ENCODE measurements at regions not wholly inside any gene's neighbourhood (a gene's known extent, or its start where the extent isn't known, plus 50 kb on each side); places are given as distances from the start of the nearest gene placed in this dataset.

DNA sequence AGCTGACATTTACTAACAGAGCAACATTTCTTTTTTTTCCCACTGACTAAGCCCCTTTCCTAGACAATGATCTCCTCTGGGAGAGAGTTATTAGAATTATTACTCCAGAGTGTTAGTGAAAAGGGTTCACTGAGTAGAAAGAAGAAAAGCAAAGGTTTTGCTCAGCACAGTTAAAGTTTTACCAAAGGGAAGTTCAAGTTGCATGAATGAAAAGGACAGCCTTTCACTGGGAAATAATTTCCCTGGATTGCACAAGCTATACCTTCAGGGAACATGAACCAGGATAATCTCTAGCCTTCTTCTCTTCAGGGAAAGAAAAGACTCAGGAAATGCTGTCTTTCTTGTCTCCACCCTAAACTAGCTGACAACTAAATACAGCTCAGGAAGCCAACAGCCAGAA is 71.4 kb upstream of the ESRRG start:
- no peaks in the 10 kb centered on the region for H3K9me3 ChIP-seq
- no peaks in the 10 kb centered on the region for H3K27me3 ChIP-seq
- no peak overlapping the region for H3K27ac ChIP-seq
- TF ChIP-seq, protein P1, sequence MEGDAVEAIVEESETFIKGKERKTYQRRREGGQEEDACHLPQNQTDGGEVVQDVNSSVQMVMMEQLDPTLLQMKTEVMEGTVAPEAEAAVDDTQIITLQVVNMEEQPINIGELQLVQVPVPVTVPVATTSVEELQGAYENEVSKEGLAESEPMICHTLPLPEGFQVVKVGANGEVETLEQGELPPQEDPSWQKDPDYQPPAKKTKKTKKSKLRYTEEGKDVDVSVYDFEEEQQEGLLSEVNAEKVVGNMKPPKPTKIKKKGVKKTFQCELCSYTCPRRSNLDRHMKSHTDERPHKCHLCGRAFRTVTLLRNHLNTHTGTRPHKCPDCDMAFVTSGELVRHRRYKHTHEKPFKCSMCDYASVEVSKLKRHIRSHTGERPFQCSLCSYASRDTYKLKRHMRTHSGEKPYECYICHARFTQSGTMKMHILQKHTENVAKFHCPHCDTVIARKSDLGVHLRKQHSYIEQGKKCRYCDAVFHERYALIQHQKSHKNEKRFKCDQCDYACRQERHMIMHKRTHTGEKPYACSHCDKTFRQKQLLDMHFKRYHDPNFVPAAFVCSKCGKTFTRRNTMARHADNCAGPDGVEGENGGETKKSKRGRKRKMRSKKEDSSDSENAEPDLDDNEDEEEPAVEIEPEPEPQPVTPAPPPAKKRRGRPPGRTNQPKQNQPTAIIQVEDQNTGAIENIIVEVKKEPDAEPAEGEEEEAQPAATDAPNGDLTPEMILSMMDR (IDR thresholded peaks at IDR 0.05) = no peak
- no peak for DNase-seq
- H3K9ac ChIP-seq (ENCODE audit: low read depth in 2 of 2, low read length in 2 of 2) = no peak overlapping the region
- no peaks in the 10 kb centered on the region for H3K4me1 ChIP-seq
- intact Hi-C loops (cut with DNase I) = no loop called here
- H3K36me3 ChIP-seq = no peaks in the 10 kb centered on the region
- no peak overlapping the region for H3K4me3 ChIP-seq

DNA sequence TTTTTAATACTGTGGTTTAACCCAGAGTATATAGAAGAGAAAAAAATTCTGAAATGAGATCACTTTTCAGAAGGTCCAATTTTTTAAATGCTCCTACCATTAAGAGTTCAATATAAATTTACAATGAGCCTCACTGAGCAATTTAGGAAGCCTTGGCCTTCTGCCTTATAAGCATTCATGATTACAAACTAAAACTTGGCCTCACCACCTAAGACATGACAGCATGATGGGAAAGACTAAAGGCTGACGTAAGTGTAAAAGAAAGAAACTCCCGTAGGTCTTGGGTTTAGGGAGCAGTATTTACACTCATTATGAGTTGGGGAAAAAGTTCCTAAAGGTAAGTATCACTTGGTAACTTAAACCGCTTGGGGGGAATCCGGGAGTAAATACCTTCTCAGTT is 70.7 kb upstream of the ESRRG start:
- Histone ChIP-seq H3K27ac (no peak overlapping the region), H3K27me3 (no peaks in the 10 kb centered on the region), H3K9ac (ENCODE audit: low read depth in 2 of 2, low read length in 2 of 2) (no peak overlapping the region), H3K9me3 (no peaks in the 10 kb centered on the region), H3K4me3 (no peak overlapping the region), H3K36me3 (no peaks in the 10 kb centered on the region), H3K4me1 (no peaks in the 10 kb centered on the region)
- intact Hi-C loops (cut with DNase I) = no loop called here
- DNase-seq = no peak
- TF ChIP-seq, protein P1 (IDR thresholded peaks at IDR 0.05) = no peak

DNA sequence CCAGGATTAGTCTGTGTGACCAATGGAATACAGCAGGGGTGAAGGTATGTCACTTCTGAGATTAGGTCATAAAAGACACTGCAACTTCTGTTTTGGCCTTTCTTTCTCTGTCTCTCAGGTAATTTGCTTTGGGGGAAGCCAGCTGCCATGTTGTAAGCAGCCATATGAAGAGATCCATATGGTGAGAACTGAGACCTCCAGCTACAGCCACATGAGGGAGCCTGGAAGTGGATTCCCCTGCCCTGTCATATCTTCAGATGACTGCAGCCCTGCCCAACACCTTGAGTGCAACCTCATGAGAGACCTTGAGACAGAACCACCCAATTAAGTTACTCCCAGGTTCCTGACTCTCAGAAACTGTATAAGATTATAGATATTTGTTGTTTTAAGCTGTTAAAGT is 70.1 kb upstream of the ESRRG start:
- no peak overlapping the region for H3K9ac ChIP-seq (ENCODE audit: low read depth in 2 of 2, low read length in 2 of 2)
- TF ChIP-seq, protein P1 (IDR thresholded peaks at IDR 0.05) = no peak
- H3K9me3 ChIP-seq = no peaks in the 10 kb centered on the region
- intact Hi-C loops (cut with DNase I) = no loop called here
- H3K36me3 ChIP-seq = no peaks in the 10 kb centered on the region
- H3K4me3 ChIP-seq = no peak overlapping the region
- no peaks in the 10 kb centered on the region for H3K27me3 ChIP-seq
- H3K27ac ChIP-seq = no peak overlapping the region
- no peaks in the 10 kb centered on the region for H3K4me1 ChIP-seq
- no peak for DNase-seq

- H3K4me1 ChIP-seq = no peaks in the 10 kb centered on the region
Measured at GRCh38 chr1:216788671-216789070, 65.4 kb upstream of the ESRRG start.

GRCh38 chr1:216785737-216786136 is 62.5 kb upstream of the ESRRG start:
- TF ChIP-seq, protein P1 (IDR thresholded peaks at IDR 0.05) = no peak
- no peak for DNase-seq
- no peak overlapping the region for H3K4me3 ChIP-seq
- H3K9ac ChIP-seq (ENCODE audit: low read depth in 2 of 2, low read length in 2 of 2) = no peak overlapping the region
- intact Hi-C loops (cut with DNase I) = no loop called here
- no peak overlapping the region for H3K27ac ChIP-seq
- H3K27me3 ChIP-seq = no peaks in the 10 kb centered on the region
- H3K4me1 ChIP-seq = no peaks in the 10 kb centered on the region
- H3K36me3 ChIP-seq = no peaks in the 10 kb centered on the region
- H3K9me3 ChIP-seq = no peaks in the 10 kb centered on the region

More at GRCh38 chr1:216788671-216789070, 65.4 kb upstream of the ESRRG start:
- DNase-seq = no peak
- H3K27ac ChIP-seq = no peak overlapping the region
- H3K9me3 ChIP-seq = no peaks in the 10 kb centered on the region
- no peak overlapping the region for H3K4me3 ChIP-seq
- H3K27me3 ChIP-seq = no peaks in the 10 kb centered on the region
- TF ChIP-seq, protein P1 (IDR thresholded peaks at IDR 0.05) = no peak
- H3K36me3 ChIP-seq = no peaks in the 10 kb centered on the region
- intact Hi-C loops (cut with DNase I) = no loop called here
- no peak overlapping the region for H3K9ac ChIP-seq (ENCODE audit: low read depth in 2 of 2, low read length in 2 of 2)

DNA sequence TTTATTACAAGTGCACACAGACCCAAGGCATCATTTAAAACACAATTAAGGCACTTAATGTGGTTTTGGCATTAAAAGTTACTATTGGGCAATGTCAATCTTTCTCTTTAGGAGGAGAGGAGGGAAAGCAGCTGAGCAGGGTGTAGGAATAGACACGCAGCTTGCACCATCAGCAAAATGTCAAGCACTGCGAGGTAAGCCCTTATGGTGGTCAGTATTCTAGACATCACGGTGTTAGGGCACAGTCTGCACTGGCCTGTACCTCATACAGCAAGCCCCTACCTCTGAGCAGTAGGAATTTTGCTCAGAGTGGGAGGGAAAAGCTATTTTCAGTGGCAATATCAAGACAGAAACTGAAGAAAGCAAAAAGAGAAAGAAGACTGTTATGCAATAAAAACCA is 62.0 kb upstream of the ESRRG start:
- Histone ChIP-seq H3K27me3 (no peaks in the 10 kb centered on the region), H3K4me3 (no peak overlapping the region), H3K9me3 (no peaks in the 10 kb centered on the region), H3K4me1 (no peaks in the 10 kb centered on the region), H3K27ac (no peak overlapping the region), H3K9ac (ENCODE audit: low read depth in 2 of 2, low read length in 2 of 2) (no peak overlapping the region), H3K36me3 (no peaks in the 10 kb centered on the region)
- no peak for DNase-seq
- TF ChIP-seq, protein P1 (IDR thresholded peaks at IDR 0.05) = no peak
- intact Hi-C loops (cut with DNase I) = no loop called here
